HG03108 (cell line): ENCODE measurements at regions not wholly inside any gene's neighbourhood (a gene's known extent, or its start where the extent isn't known, plus 50 kb on each side); places are given as distances from the start of the nearest gene placed in this dataset.
"Not testable (repeated sequence)": the region's sequence is repeated elsewhere in the genome, so short reads cannot be mapped to it uniquely, and the experiment has no call there.

Source experiments
- ATAC-seq: cut with Tn5 transposase; IDR thresholded peaks from one replicate; pipeline ENCODE4 v1.9.1; 2021; ENCODE audit warnings: moderate library complexity; ENCODE audit not compliant: unreplicated experiment

DNA sequence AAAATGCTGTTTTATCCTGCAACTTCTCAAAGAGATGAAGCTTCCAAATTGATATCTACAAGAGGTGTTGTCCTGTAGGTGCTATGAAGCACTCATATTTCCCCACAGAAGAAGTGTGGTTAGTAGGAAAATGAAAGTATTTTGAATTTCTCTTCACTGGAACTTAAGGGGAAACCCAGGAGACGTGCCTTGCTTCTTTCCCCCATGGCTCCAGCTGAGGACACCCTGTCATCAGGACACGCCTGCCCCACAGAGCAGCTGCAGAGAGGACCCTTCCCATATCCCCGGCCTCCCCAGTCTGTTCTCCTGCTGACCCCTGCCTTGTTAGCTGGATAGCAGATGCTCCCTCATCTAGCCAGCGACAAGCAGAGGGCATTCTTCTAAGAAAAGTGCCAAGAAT, 371.3 kb downstream of the COG6 start:
- peak; percentile 28 for ATAC-seq

DNA sequence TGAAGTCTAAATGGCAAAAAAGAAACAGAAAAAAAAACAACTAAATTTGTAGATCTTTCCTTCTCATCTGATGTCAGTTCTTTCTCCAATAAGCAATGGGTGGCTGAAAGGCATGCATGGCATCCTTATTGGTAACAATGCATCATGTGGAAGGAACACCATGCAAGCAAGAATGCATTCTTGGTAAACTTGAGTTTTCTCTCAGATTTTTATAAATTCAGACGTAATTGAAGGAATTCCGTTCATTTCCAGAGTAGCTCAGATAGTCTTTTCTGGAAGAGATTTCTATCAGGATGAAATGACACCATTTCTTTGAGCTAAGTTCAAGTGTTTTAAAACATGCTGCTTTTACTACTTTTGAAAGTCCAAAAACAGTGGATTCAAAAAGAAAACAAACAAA, 373.0 kb downstream of the COG6 start:
- no peak for ATAC-seq

- ATAC-seq = no peak
Measured at GRCh38 chr13:40031031-40031430, 375.6 kb downstream of the COG6 start.

DNA sequence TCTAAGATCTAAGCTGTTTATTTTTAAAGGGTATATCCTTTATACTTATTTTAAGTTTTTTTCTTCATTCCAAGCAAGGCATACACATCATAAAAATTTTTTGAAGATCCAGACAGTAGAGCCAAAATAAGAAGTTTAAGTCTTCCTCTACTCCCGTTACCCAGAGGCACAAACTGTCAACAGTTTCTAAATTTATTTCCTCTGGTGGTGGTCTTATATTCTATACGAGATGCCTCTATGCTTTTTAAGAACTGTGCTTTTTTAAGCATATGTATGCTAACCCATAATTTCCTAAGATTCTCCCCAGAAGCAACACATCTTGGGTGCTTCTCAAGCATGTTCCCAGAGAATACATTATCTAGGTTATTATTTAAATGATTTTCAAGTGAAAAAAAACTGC, 383.6 kb downstream of the COG6 start:
- ATAC-seq = no peak

DNA sequence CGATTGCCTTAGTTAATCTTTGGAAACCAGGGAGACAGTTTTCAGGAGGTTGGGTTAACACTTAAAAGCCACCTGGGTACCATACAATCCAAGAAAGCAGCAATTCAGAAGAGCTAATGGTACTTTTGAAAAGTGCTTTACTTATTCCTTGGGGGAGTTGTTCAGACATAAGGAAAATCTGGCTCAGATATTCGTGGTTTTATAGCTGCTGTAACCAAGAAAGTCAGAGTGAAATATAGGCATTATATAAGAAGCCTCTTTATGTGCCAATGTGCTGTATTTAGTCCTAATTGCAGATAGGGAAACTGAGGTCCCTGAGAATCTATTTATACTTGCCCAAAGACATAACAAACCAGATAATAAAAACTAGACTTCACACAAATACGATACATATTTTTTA, 387.5 kb downstream of the COG6 start:
- no peak for ATAC-seq

- no peak for ATAC-seq
Measured at GRCh38 chr13:40043764-40044163, 388.3 kb downstream of the COG6 start.

DNA sequence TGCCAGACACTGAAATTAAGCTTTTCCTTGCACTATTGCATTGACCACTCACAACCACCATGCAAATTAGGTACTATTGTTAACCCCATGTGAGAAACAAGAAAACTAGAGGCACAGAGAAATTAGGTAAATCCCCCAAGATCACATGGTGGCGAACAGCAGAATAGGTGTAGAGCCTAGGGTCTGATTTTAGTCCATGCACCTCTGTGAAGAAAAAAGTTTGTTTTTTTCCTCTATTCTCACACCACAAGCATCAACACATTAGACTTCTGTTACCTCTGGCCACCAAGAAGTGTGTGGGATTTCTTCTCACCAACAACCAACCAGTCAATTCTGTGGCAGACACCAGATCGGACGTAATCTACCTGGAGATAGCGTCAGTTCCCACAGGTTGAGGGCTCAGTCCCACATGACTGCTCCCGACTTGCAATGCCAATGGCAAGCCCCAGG, 391.9 kb downstream of the COG6 start:
- peak; percentile 89 for ATAC-seq

GRCh38 chr13:40048551-40048950, 393.1 kb downstream of the COG6 start:
- no peak for ATAC-seq

DNA sequence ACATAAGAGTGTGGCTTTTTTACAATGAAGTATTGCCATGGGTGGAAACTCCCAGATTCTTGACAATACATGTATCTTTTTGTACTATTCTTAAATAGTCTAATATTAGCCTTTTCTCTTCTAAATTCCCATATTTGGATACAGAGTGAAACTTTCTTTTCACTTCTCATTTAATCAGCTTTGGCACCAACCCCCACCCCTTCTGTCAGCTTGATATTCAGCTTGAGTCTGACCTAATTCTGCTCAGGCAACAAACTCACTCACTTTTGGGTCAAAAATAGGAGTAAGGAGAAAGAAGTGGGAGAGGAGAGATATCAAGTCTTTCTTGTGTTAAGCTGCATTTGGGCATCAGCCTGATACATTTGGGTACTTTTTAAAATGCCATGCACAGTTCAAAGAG, 397.5 kb downstream of the COG6 start:
- ATAC-seq = no peak

DNA sequence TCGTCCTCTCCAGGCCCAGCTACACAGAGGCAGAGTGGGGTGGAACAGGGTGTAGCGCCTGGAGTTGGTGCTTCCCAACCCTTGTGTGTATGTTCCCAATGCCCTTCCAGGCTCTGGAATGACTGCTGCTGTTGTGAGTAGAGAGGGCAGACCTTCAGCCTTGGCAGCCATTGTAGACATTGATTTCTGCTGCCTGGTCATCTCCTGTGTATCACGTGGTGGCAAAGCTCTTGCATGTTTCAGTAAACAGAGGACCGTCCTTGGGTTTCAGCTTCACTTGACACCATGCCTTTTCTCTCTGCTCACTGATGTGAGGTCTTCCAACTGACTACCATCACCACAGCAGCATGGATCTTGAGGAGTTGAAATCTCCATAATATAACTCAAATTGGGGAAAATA, 397.9 kb downstream of the COG6 start:
- no peak for ATAC-seq

- not testable (repeated sequence) for ATAC-seq
Measured at GRCh38 chr13:40054422-40054821, 399.0 kb downstream of the COG6 start.

DNA sequence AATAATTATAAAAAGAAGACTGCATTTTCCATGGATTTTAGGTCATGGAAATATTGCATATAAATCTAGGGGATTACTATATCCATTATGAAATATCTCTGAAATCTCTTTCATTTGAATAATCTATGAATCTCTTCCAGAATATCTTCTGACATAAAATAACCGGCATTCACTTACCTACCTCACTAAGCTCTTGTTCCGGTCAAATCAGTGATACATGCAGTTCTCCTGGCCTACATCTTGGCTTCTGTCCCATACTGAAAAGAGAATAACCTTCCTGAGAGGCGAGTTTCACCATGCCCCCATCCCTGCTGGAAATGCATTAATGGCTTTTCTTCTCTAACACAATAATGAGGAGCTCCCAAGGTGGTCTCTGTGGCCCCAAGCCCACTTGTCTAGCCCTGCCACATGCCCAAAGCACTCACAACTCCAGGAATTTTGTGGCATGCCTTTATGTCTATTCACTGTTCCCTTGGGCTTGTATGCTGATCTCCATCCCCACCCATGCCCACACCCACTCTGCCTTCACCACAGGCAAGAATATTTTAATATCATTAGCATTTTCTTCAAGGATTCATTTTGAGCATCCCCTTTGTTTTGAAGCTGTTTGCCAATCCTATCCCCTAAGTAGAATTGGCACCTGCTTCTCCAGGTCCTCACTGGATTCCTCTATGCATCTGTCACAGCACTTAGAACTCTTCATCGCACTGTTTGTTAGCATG, 401.6 kb downstream of the COG6 start:
- no peak for ATAC-seq

DNA sequence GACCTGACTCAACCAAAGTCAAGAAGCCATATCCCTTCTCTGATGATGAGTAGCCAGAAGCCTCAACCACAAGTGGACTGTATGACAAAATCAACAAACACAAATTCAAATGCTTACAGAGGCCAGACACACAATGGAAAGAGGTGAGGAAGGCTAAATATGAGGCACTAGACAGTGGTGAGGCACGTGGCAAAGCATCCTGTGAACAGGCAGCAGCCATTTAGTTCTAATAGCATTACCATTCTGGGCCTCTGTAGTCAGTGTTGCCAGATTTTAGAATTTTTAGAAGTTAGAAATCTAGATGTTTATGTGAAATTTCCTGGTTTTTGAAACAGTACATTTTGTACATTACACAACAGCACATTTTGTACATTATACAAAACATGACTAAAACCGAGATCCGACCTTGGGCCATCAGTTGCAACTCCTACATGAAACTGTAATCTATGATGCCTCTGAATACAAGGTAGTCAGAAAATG, 403.3 kb downstream of the COG6 start:
- no peak for ATAC-seq

DNA sequence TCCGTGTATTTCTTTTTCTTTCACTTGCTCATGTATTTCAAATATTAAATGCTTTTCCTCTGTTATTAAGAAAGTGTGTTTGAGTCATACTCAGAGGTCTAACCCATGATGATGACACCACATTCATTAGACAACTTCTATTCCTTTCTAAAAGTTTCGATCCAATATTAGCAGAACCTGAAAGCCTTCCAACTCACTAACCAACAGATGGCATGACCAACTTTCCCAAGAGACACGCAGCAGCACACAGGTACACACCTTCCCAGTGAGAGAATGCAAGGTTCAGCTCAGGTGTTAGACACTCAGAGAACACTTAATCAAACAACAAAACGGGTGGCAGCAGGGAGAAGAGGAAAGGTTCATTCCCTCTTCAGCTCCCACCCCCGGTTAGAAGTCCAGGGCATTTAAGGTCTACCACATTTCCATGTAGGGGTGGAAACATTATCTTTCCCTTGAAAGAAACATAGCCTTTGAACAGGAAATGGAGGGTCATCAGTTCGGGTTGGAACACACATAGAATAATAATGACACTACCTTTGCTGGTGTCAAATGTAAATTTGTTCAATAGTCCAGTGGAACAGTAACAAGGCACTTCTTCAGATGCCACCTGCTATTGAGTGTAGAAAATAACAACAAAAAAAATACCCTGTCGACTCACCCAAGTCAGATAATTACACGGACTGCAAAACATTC, 404.2 kb downstream of the COG6 start:
- ATAC-seq = no peak

DNA sequence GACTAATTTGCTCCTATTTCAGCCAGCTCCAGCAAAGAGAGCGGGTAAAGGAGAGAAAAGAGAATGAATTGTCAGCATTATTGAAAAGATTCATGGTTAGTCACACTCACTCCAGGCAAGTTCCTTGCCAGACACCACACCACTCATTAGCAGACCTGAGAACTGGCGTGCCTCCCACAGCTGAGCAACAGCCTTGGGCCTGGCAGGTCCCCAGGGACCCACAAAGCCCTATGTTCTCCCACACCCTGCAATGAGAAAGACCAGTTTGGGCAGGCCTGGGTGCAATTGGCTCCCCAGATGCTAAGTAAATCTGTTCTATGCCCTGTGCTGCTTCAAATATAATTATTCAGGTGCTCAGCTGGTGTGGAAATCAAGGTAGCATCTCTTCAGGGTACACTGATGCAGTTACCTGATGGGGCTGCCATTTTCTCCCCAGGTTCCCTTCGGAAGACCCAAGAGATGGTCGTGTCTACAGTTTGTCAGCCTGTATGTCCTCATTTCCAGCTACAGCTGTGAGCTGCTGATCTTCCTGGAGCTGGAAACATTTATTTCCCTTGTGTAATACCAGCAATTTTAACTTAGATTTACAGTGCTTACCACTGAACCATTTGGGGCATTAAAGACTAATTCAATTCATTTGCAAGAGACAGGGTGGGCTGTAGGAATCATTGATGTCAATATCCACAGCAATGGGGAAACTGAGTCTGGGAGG, 405.0 kb downstream of the COG6 start:
- peak; percentile 88 for ATAC-seq

DNA sequence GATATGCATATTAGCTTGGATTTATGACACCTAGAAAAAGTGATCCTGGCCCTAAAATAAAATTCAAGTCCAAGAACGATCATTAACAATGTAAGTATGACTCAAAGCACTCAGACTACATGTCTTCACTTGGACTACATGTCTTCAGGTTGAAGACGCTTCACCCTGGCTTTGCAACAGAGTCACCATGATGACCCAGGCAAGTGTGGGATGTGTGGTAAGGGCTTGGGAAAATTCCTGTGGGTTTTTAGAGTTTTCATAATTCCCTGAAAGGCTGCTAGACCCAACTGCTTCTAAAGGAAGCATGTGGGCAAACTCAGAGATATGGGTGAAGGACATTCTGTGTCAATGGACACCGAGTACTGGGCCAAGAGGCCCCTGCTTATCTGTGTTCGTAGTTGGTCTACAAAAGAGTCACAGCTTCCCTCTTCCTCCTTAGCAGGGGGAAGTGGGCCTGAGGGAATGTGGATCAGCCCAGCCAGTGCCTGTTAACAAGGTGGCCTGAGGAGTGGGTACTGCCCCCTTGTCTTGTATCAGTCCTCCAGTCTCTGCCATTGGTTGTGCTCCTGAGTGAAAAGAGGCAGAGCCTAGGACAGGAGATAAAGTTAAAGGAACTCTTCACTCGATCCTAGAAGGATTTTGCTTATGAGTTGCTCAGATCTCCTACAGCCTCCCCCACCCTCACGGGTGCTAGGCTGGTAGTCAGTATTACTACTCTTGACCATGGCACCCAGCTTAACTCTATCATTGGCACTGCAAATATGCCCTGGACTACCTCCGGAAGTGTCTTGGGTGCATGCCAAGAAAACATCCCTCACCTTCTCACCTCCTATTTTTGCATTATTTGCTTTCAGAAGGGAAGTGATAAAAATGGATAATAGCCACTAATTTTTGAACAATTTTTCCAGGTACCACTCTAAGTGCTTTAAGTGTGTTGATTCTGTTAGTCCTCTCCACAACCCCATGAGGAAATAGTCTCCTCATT, 406.3 kb downstream of the COG6 start:
- no peak for ATAC-seq

- ATAC-seq = no peak
Measured at GRCh38 chr13:40063278-40063698, 407.8 kb downstream of the COG6 start.

- no peak for ATAC-seq
Measured at GRCh38 chr13:40063703-40064102, 408.2 kb downstream of the COG6 start.

DNA sequence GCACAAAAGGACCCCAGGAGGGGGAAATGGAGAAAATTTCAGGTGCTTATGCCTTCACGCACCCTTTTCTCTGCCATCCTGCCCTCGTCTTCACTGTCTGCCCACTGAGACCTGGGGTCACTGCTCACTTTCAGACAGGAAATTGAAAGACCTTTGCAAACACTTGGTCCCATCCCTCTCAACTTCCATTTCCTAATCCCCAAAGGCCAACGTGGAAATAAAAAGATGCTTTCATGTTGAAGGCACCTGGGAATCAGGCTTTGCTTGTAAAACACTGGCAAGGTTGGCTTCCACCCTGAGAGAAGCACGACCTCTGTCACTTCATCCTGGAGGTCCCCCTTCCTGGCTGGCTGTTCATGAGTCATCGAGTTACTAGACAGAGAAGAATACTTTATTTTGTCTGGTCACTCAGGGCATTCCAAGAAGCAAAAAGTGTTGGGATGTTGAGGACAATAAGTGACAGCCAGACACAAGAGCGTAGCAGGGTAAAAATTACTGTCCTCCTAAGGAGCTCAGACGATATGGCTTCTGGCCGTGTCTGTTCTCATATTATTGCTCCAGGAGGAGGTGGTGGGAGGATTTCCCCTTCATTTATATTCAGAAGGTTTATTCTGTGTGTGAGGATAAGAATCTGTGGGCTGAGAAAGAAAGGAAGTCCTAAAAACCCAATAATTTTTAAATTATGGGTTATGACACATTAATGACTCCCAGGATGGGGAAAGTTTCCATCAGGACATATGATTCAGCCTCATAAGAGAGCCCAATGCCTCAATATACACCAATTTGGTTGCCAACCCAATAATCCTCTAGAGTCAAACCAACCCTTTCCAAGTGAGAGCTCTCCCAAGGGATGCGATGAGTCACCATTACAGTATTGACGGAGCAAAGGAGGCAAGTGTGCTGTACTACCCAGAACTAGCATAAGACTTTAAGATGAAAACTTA, 409.0 kb downstream of the COG6 start:
- no peak for ATAC-seq
